Transverse colon (tissue), 4 donors: ENCODE measurements at regions not wholly inside any gene's neighbourhood (a gene's known extent, or its start where the extent isn't known, plus 50 kb on each side); places are given as distances from the start of the nearest gene placed in this dataset.

Experiments
- CTCF ChIP-seq, 5 experiments: fragments of 200-600 bp in 3 of 5; fragments of 450-650 bp in 2 of 5; sonication (generic) in 3 of 5; IDR thresholded peaks; 1 replicate in 2 of 5; 2 replicates in 3 of 5; pipeline ENCODE4 v1.5.1; 2016 to 2017; ENCODE audit warnings: antibody characterized with exemption in 5 of 5, inconsistent platforms in 3 of 5, mild to moderate bottlenecking in 2 of 5, moderate library complexity in 1 of 5
- POLR2AphosphoS5 ChIP-seq, 3 donors: sonication (generic); formaldehyde crosslinking; IDR thresholded peaks; one replicate each; pipeline ENCODE4 v1.6.1; 2016; ENCODE audit warnings: antibody characterized with exemption in 3 of 3

- TF ChIP-seq POLR2AphosphoS5 (IDR thresholded peaks at IDR 0.05) (no peak), CTCF (IDR thresholded peaks at IDR 0.05) (no peak)
Measured at GRCh38 chrX:131831185-131831520, 191.9 kb upstream of the STK26 start.
